ENCODE measurements at regions not wholly inside any gene's neighbourhood (a gene's known extent, or its start where the extent isn't known, plus 50 kb on each side); places are given as distances from the start of the nearest gene placed in this dataset.

- no peak for TF ChIP-seq CTCF (IDR thresholded peaks at IDR 0.05; ENCODE audit: insufficient read depth, low read length)
- TF ChIP-seq POLR2AphosphoS5 (IDR thresholded peaks at IDR 0.05; ENCODE audit: low read depth) = no peak
Observed at GRCh38 chr4:38504396-38504715, 159.6 kb upstream of the KLF3 start.

Data from HL-60 (cell line).